Epithelial cell of esophagus (primary cell): ENCODE measurements at regions not wholly inside any gene's neighbourhood (a gene's known extent, or its start where the extent isn't known, plus 50 kb on each side); places are given as distances from the start of the nearest gene placed in this dataset.

Source experiments
- DNase-seq: peaks from one replicate; pipeline ENCODE4 v3.0.0; 2010; ENCODE audit warnings: low read depth
- H3K4me3 ChIP-seq: 2 replicates; pipeline ENCODE4 v1.5.1; 2011; ENCODE audit warnings: mild to moderate bottlenecking, low read length, control low read depth
- TF ChIP-seq, protein P1 (sequence below): IDR thresholded peaks from 2 replicates; pipeline ENCODE4 v1.5.1; 2011; ENCODE audit warnings: low read depth, mild to moderate bottlenecking, low read length, control low read depth, inconsistent platforms; ENCODE audit not compliant: insufficient read depth; ENCODE audit errors: missing control alignments

DNA sequence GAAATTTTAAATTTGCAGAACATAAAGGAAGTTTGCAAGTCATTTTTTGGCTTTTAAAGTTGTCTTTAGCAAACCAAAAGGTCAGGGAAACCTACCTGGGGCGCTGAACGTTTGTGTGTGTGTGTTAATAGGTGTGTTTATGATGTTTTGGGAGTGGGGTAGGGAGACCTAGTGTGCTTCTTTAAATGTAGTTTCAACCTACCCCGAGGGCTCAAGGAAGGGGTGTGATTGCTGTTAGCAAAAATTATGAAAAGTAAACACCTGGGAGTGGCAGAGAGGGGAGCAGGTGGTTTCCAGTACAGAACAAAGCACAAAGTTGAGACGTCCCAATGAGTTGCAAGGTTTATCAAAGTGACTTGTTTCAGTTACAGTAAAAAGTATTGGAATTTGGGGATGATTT, 58.7 kb upstream of the WDR26 start:
- DNase-seq, result peak; percentile 16
- TF ChIP-seq, protein P1, sequence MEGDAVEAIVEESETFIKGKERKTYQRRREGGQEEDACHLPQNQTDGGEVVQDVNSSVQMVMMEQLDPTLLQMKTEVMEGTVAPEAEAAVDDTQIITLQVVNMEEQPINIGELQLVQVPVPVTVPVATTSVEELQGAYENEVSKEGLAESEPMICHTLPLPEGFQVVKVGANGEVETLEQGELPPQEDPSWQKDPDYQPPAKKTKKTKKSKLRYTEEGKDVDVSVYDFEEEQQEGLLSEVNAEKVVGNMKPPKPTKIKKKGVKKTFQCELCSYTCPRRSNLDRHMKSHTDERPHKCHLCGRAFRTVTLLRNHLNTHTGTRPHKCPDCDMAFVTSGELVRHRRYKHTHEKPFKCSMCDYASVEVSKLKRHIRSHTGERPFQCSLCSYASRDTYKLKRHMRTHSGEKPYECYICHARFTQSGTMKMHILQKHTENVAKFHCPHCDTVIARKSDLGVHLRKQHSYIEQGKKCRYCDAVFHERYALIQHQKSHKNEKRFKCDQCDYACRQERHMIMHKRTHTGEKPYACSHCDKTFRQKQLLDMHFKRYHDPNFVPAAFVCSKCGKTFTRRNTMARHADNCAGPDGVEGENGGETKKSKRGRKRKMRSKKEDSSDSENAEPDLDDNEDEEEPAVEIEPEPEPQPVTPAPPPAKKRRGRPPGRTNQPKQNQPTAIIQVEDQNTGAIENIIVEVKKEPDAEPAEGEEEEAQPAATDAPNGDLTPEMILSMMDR, result no peak
- H3K4me3 ChIP-seq, result no peak overlapping the region

DNA sequence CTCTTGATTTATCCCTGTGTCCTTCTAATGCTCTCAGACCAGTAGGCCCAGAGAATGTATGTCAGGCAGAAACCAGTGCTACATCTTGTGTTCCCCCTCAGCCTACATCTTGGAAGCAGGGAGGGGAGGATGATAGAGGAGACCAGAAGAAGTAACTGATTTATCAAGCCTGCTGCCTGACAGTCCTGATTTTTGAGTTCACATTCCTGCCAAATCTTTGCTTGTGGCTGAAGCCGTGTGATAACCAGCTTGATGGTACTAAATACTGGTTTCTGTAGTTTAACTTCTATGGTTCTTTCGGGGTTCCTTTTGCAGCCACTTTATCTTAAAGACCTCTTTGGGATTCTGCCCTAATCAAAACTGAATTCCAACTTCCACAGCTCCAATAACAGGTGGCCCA, 59.7 kb upstream of the WDR26 start:
- DNase-seq, result no peak
- H3K4me3 ChIP-seq, result no peak overlapping the region
- TF ChIP-seq, protein P1, result no peak

DNA sequence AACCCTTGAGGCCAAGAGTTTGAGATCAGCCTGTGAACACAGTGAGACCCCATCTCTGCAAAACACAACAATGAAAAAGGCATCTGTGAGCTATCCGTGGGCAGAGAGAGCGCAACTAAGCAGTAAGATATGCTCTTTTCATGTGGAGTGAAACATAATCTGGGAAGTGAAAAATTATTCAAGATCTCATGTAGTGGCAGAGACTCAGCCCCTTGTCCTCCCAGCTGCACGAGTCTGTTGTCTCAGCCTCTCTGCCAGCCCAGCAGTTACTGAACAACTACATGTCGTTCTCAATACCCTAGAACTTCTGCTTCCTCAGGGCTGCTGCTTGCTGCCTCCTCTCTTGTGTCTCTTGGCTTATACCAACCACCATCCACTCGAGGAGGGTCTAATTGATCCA, 61.3 kb upstream of the WDR26 start:
- H3K4me3 ChIP-seq, result no peak overlapping the region
- TF ChIP-seq, protein P1, result no peak
- no peak for DNase-seq

DNA sequence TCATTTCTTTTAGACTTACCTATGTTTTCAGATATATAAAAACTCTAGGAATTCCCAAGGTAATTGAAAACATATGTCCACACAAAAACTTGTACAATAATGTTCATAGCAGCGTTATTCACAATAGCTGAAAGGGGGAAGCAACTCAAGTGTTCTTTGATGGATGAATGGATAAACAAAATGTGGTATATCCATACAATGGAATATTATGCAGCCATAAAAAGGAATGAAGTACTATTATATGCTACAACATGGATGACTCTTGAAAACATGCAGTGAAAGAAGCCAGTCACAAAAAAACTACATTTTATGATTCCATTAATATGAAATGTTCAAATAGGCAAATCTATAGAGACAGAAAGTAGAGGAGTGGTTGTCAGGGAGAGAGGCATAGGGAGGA, 62.2 kb upstream of the WDR26 start:
- DNase-seq, result no peak
- TF ChIP-seq, protein P1, result no peak
- no peak overlapping the region for H3K4me3 ChIP-seq

DNA sequence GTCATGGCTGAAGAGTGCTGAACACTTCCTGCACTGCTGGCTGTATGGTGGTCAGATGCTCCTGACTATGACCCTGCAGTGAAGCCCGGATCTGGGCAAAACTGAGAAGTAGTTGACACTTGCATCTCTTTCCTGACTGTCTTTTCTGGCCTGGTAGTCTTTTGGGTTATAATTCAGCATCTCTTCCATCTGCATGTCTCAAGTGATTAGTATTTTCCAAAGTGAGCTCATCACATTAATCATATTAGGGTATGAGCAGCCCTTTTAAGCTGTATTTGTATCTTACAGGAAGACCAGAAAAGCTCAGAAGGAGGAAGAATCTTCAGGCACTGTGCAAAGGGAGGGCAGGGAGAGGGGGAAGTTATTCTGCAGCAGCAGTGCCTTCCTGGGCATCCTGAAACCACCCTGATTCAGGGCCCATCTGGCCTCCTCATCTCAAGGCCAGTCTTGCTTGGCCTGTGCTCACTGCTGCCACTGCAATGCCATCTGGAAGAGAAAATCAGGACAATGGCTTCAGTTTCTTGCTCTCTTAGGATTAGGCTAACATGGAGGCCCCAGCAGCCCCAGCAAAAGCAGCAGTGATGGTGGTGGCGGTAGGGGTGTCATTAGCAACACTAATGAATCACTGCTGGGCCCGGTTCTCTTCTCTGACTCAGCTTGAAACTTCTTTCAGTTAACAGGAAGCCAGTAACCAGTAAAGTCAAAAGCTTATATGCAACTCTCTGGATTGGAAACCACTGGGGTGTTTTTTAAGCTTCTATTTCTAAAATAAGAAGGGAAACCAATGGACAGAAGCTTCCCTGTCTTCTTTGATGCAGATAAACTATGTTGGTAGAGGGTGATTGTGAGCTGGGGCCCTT, 63.3 kb upstream of the WDR26 start:
- peak; percentile 92 for DNase-seq

DNA sequence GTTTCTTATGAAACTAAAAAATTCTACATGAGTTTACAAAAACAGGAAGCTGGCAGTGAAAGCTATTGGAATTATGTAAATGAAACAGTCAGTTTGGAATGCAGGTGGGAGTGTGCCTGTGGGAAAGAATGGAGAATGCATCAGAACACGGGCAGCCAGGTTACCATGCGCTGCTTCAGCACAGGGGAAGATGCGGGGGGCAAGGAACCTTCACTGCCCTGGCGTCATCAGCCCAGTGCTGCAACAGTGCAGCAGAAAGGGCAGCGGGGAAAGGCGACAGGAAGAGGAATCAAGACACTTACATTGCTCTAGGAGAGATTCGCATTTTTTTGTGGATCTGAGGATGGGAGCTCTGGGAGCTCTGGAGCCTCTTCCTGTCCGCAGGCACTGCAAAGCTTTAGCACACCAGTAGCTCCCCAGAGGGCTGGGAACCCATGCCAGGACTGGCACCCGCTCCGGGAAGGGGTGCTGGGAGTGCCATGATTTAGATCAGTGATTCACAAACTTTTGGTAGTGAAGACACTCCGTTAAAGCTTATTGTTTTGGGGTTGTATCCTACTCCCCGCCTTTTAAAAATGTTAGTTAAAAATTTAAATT, 64.1 kb upstream of the WDR26 start:
- H3K4me3 ChIP-seq, result peak overlapping the region; percentile 25
- TF ChIP-seq, protein P1, result no peak
- peak; percentile 93 for DNase-seq

More for the DNA sequence above, 63.3 kb upstream of the WDR26 start:
- TF ChIP-seq, protein P1, result no peak
- peak overlapping the region; percentile 25 for H3K4me3 ChIP-seq
